Activated naive CD4-positive, alpha-beta T cell treated with anti-CD3 and anti-CD28 coated beads, Interleukin-2, amount 10 ng/mL, durations not matched to agents 7 days and 5 days (primary cell): ENCODE measurements at regions not wholly inside any gene's neighbourhood (a gene's known extent, or its start where the extent isn't known, plus 50 kb on each side); places are given as distances from the start of the nearest gene placed in this dataset.

ENCODE experiments used
- CTCF ChIA-PET: fragments of 350-600 bp; sonication (Branson Sonifier 250); formaldehyde crosslinking; loops from one replicate; lab custom pipeline; 2021; ENCODE audit warnings: antibody characterized with exemption; lab: Charles Lee
- DNase-seq: peaks from one replicate; pipeline ENCODE4 v3.0.0-alpha.2; 2020
- H3K27ac Mint-ChIP-seq: one replicate; pipeline ENCODE4 v1.8.0; 2021; ENCODE audit warnings: mild to moderate bottlenecking, moderate library complexity, mixed read lengths
- H3K27me3 Mint-ChIP-seq: one replicate; pipeline ENCODE4 v1.8.0; 2021; ENCODE audit warnings: mild to moderate bottlenecking, mixed read lengths
- H3K36me3 Mint-ChIP-seq: one replicate; pipeline ENCODE4 v1.8.0; 2021; ENCODE audit warnings: mixed read lengths
- H3K4me1 Mint-ChIP-seq: one replicate; pipeline ENCODE4 v1.8.0; 2021; ENCODE audit warnings: mixed read lengths
- H3K4me3 Mint-ChIP-seq: one replicate; pipeline ENCODE4 v1.8.0; 2021; ENCODE audit warnings: mild to moderate bottlenecking, moderate library complexity, mixed read lengths
- H3K9me3 Mint-ChIP-seq: one replicate; pipeline ENCODE4 v1.8.0; 2021; ENCODE audit warnings: mixed read lengths

- no peak for DNase-seq
- H3K4me1 Mint-ChIP-seq: no peaks in the 10 kb centered on the region
- no peaks in the 10 kb centered on the region for H3K27me3 Mint-ChIP-seq
- CTCF ChIA-PET: interaction anchor here (0.7 kb wide), 1 partner anchor 73 kb away, joined by 3 read pairs; no protein-coding TSS in a partner anchor
- H3K9me3 Mint-ChIP-seq: no peaks in the 10 kb centered on the region
- no peak overlapping the region for H3K4me3 Mint-ChIP-seq
- H3K27ac Mint-ChIP-seq: no peak overlapping the region
- no peaks in the 10 kb centered on the region for H3K36me3 Mint-ChIP-seq
These were observed 333.7 kb upstream of the FIGN start for GRCh38 chr2:164069540-164069939.

DNA sequence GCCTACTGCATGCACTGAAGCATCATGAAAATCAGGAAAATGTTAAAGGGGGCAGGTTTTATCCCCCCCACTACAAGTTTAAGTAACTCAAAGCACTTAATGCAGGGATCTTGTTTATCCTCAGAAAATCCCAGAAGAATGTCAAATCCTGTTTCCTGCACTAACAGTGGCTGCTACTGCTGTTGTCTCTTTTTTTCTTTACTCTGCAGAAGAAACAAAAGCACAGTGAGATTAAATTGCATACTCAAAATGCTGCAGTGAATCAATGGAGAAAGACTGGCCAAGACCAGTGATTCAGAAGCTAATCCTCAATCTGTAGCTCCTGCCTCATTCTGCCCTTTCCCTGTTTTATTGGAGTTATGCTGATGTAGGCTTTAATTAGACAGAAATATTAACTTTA lies 332.3 kb upstream of the FIGN start:
- H3K36me3 Mint-ChIP-seq: no peaks in the 10 kb centered on the region
- no peak overlapping the region for H3K27ac Mint-ChIP-seq
- H3K4me1 Mint-ChIP-seq: no peaks in the 10 kb centered on the region
- no peaks in the 10 kb centered on the region for H3K9me3 Mint-ChIP-seq
- CTCF ChIA-PET: no interaction called here
- no peaks in the 10 kb centered on the region for H3K27me3 Mint-ChIP-seq
- no peak for DNase-seq
- no peak overlapping the region for H3K4me3 Mint-ChIP-seq

- no peaks in the 10 kb centered on the region for H3K4me1 Mint-ChIP-seq
- no peaks in the 10 kb centered on the region for H3K36me3 Mint-ChIP-seq
These were observed 330.3 kb upstream of the FIGN start for GRCh38 chr2:164066095-164066494.

DNA sequence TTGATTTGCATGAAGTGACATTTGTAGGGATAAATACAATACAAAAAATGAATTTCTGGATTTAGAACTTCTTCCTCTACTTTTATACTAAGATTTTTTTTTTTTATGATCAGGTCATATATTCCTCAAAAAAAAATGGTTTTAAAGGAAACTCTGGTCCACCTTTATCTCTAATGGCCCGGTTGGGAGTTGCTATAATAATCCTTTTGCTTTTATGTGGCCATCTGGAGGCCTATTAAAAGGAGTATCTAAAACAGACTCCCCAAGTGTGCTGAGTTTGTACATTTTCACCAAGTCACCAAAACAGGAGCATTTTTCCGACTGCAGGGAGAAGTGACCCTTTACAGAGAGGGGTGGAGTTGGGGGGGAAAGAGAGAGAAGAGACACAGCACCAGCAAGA lies 329.2 kb upstream of the FIGN start:
- Mint-ChIP-seq H3K9me3 (no peaks in the 10 kb centered on the region), H3K27me3 (no peaks in the 10 kb centered on the region), H3K4me1 (no peaks in the 10 kb centered on the region), H3K27ac (no peak overlapping the region), H3K4me3 (no peak overlapping the region), H3K36me3 (no peaks in the 10 kb centered on the region)
- CTCF ChIA-PET: no interaction called here
- no peak for DNase-seq

More at GRCh38 chr2:164066095-164066494, 330.3 kb upstream of the FIGN start:
- DNase-seq: no peak
- no peak overlapping the region for H3K27ac Mint-ChIP-seq
- CTCF ChIA-PET: no interaction called here
- no peaks in the 10 kb centered on the region for H3K27me3 Mint-ChIP-seq
- no peak overlapping the region for H3K4me3 Mint-ChIP-seq
- H3K9me3 Mint-ChIP-seq: no peaks in the 10 kb centered on the region

GRCh38 chr2:164061129-164061746 lies 325.4 kb upstream of the FIGN start:
- no peaks in the 10 kb centered on the region for H3K9me3 Mint-ChIP-seq
- DNase-seq: no peak
- H3K27ac Mint-ChIP-seq: no peak overlapping the region
- H3K4me1 Mint-ChIP-seq: no peaks in the 10 kb centered on the region
- H3K27me3 Mint-ChIP-seq: no peaks in the 10 kb centered on the region
- H3K4me3 Mint-ChIP-seq: no peak overlapping the region
- CTCF ChIA-PET: interaction anchor here (0.6 to 1.7 kb wide), 3 partner anchors 103 to 891 kb away, joined by 3 to 6 read pairs (median 4); no protein-coding TSS in a partner anchor
- H3K36me3 Mint-ChIP-seq: no peaks in the 10 kb centered on the region

DNA sequence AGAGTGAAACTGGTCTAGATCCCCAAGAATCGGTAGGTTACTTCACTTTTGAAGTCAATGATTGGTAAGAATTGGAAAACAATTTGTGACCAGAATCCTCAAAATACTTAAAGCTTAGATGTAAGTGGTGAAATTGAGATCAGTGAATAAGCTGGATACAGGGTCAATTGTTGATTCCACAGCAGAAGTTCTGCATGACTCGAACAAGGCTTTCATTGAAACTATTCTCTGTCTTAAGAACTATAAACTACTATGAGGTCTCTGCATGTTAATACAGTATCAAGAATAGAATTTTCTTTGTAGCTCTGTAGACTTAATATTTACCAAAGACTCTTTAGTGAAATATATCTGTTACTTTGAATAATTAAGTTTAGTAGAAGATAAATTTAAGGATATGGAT lies 324.2 kb upstream of the FIGN start:
- Mint-ChIP-seq H3K9me3 (peaks cover 1% of the 10 kb centered on the region), H3K4me3 (no peak overlapping the region), H3K27ac (no peak overlapping the region), H3K36me3 (no peaks in the 10 kb centered on the region), H3K27me3 (no peaks in the 10 kb centered on the region), H3K4me1 (no peaks in the 10 kb centered on the region)
- DNase-seq: no peak
- CTCF ChIA-PET: interaction anchor here (1.7 kb wide), 1 partner anchor 714 kb away, joined by 6 read pairs; no protein-coding TSS in a partner anchor

- H3K9me3 Mint-ChIP-seq: peaks cover 1% of the 10 kb centered on the region
- H3K27ac Mint-ChIP-seq: no peak overlapping the region
- H3K4me3 Mint-ChIP-seq: no peak overlapping the region
- no peaks in the 10 kb centered on the region for H3K27me3 Mint-ChIP-seq
- H3K4me1 Mint-ChIP-seq: no peaks in the 10 kb centered on the region
- no peak for DNase-seq
- no peaks in the 10 kb centered on the region for H3K36me3 Mint-ChIP-seq
- CTCF ChIA-PET: no interaction called here
These were observed 319.8 kb upstream of the FIGN start for GRCh38 chr2:164055623-164056022.

GRCh38 chr2:164054651-164055050 lies 318.8 kb upstream of the FIGN start:
- no peaks in the 10 kb centered on the region for H3K27me3 Mint-ChIP-seq
- peaks cover 1% of the 10 kb centered on the region for H3K9me3 Mint-ChIP-seq
- no peak for DNase-seq
- no peak overlapping the region for H3K27ac Mint-ChIP-seq
- no peak overlapping the region for H3K4me3 Mint-ChIP-seq
- no peaks in the 10 kb centered on the region for H3K36me3 Mint-ChIP-seq
- CTCF ChIA-PET: no interaction called here
- H3K4me1 Mint-ChIP-seq: no peaks in the 10 kb centered on the region

DNA sequence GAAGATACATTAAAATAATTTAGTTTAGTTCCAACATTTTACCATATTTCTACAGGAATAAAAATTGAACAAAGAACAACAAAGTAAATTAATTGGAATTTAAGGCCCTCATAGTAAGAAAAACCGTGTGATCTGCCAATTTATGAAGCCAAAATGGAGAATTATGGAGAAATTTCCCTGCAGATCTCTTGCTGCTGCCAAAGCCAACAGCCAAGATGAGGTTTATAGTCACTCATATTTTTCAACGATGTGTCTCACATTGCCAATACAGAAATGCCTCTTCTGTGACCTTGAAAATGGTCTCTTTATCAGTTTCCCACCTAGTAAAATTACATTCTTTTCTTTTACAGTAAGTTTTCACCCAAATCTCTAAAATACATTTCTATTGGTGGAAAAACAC lies 317.2 kb upstream of the FIGN start:
- H3K27me3 Mint-ChIP-seq: no peaks in the 10 kb centered on the region
- peaks cover 1% of the 10 kb centered on the region for H3K9me3 Mint-ChIP-seq
- CTCF ChIA-PET: no interaction called here
- H3K27ac Mint-ChIP-seq: no peak overlapping the region
- no peaks in the 10 kb centered on the region for H3K4me1 Mint-ChIP-seq
- no peak for DNase-seq
- H3K4me3 Mint-ChIP-seq: no peak overlapping the region
- H3K36me3 Mint-ChIP-seq: no peaks in the 10 kb centered on the region

- no peak overlapping the region for H3K4me3 Mint-ChIP-seq
- no peak for DNase-seq
- H3K27me3 Mint-ChIP-seq: no peaks in the 10 kb centered on the region
- H3K4me1 Mint-ChIP-seq: no peaks in the 10 kb centered on the region
- CTCF ChIA-PET: no interaction called here
- no peaks in the 10 kb centered on the region for H3K36me3 Mint-ChIP-seq
- H3K9me3 Mint-ChIP-seq: peaks cover 1% of the 10 kb centered on the region
- H3K27ac Mint-ChIP-seq: no peak overlapping the region
These were observed 316.2 kb upstream of the FIGN start for GRCh38 chr2:164052006-164052405.

DNA sequence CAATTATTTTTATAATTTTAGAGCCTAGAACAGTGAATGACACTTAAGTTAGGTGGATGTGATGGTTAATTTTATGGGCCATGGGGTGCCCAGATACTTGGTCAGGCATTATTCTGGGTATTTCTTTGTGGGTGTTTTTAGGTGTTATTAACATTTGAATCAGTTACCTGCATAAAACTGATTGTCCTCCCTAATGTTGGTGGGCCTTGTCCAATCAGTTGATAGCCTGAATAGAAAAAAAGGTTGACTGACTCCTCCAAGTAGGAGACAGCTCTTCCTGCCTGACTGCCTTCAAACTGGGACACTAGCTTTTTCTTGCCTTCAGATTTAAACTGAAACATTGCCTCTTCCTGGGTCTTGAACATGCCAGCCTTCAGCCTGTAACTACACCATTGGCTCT lies 312.9 kb upstream of the FIGN start:
- H3K27me3 Mint-ChIP-seq: no peaks in the 10 kb centered on the region
- no peaks in the 10 kb centered on the region for H3K4me1 Mint-ChIP-seq
- no peak overlapping the region for H3K27ac Mint-ChIP-seq
- DNase-seq: no peak
- CTCF ChIA-PET: no interaction called here
- no peaks in the 10 kb centered on the region for H3K9me3 Mint-ChIP-seq
- no peaks in the 10 kb centered on the region for H3K36me3 Mint-ChIP-seq
- no peak overlapping the region for H3K4me3 Mint-ChIP-seq

GRCh38 chr2:164046040-164046439 lies 310.2 kb upstream of the FIGN start:
- CTCF ChIA-PET: no interaction called here
- no peaks in the 10 kb centered on the region for H3K4me1 Mint-ChIP-seq
- no peaks in the 10 kb centered on the region for H3K27me3 Mint-ChIP-seq
- H3K36me3 Mint-ChIP-seq: no peaks in the 10 kb centered on the region
- DNase-seq: no peak
- no peak overlapping the region for H3K4me3 Mint-ChIP-seq
- H3K9me3 Mint-ChIP-seq: no peaks in the 10 kb centered on the region
- no peak overlapping the region for H3K27ac Mint-ChIP-seq

- CTCF ChIA-PET: no interaction called here
- H3K27me3 Mint-ChIP-seq: no peaks in the 10 kb centered on the region
- H3K4me3 Mint-ChIP-seq: no peak overlapping the region
- H3K36me3 Mint-ChIP-seq: no peaks in the 10 kb centered on the region
- H3K9me3 Mint-ChIP-seq: no peaks in the 10 kb centered on the region
- no peaks in the 10 kb centered on the region for H3K4me1 Mint-ChIP-seq
- DNase-seq: no peak
- H3K27ac Mint-ChIP-seq: no peak overlapping the region
These were observed 308.8 kb upstream of the FIGN start for GRCh38 chr2:164044622-164045021.

- H3K27ac Mint-ChIP-seq: no peak overlapping the region
- H3K9me3 Mint-ChIP-seq: no peaks in the 10 kb centered on the region
- H3K4me1 Mint-ChIP-seq: no peaks in the 10 kb centered on the region
- H3K4me3 Mint-ChIP-seq: no peak overlapping the region
- no peaks in the 10 kb centered on the region for H3K27me3 Mint-ChIP-seq
- H3K36me3 Mint-ChIP-seq: no peaks in the 10 kb centered on the region
- no peak for DNase-seq
- CTCF ChIA-PET: no interaction called here
These were observed 303.5 kb upstream of the FIGN start for GRCh38 chr2:164039270-164039669.

GRCh38 chr2:164032995-164033394 lies 297.2 kb upstream of the FIGN start:
- DNase-seq: no peak
- Mint-ChIP-seq H3K9me3 (no peaks in the 10 kb centered on the region), H3K4me3 (no peak overlapping the region), H3K36me3 (no peaks in the 10 kb centered on the region), H3K4me1 (no peaks in the 10 kb centered on the region), H3K27ac (no peak overlapping the region), H3K27me3 (no peaks in the 10 kb centered on the region)
- CTCF ChIA-PET: no interaction called here
